ENCODE measurements at regions not wholly inside any gene's neighbourhood (a gene's known extent, or its start where the extent isn't known, plus 50 kb on each side); places are given as distances from the start of the nearest gene placed in this dataset.
"Not testable (repeated sequence)": the region's sequence is repeated elsewhere in the genome, so short reads cannot be mapped to it uniquely, and the experiment has no call there.

DNA sequence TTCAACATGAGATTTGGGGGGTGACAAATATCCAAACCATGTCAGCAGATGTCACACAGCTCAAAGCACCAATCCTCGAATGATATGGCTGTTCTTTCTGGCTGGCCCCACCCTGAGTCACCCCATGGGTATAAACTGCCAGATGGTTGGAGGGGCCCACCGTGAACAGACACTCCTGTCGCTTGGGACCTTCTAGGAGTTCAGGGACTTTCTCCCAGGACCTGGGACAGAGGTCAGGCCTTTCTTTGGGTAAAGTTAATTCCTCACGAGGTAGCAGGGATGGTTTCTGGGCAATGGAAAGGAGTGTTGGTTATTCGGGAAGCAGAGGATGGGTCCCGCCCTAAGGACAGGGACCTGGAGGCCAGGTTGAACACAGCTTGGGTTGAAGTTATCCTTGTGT is 262.0 kb downstream of the ACTR3B start:
- no peak for DNase-seq

DNA sequence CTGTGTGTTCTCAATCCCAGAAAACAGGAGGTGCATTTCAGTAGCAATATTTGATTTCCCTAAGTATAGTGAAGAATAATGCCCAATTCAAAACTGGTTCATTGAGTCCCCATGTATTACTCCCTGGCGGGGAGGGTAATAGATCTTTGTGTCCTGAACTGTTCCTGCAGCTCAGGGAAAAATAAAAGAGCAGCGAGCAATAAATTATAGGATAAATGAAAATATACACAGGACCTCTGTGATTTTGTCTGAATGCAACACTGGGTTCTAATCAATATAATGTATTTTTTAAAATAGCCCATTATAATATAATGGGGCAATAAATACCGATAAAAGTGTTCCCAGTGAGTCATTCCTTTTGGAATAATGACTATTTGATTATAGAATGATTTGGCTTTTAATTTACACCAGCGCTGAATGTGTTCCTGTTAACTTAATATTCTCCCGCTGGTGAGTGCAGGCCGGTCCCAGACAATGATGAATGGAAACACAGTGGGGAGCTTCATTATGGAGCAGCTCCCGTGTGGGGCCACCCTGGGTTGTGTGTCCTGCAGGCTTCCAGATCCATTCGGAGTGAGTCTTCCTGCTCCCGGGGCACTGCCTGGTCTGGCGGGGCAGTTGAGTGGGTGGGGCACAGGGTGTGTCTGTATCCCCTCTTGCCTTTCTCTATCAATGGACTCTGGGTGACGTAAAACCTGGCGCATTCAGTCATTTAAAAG is 263.1 kb downstream of the ACTR3B start:
- no peak for DNase-seq

DNA sequence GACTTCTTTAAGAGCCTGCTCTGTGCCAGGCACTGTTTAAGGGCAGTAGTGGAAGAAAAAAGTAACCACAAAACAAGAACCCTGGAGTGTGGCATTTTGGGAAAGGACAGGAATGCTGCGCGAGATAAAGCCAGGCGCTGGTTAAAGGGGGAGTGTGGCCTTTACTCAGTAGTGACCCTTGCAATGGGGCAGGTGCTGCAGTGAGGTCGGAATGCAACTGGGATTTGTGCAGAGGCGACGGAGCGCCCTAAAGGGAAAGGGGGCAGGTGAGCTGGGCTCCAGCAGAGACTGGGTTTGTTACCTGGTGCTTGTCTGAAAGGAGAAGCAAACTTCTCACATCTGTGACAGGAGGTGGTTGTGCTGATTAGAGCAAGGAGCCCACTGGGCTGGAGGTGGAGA is 263.6 kb downstream of the ACTR3B start:
- no peak for DNase-seq

DNA sequence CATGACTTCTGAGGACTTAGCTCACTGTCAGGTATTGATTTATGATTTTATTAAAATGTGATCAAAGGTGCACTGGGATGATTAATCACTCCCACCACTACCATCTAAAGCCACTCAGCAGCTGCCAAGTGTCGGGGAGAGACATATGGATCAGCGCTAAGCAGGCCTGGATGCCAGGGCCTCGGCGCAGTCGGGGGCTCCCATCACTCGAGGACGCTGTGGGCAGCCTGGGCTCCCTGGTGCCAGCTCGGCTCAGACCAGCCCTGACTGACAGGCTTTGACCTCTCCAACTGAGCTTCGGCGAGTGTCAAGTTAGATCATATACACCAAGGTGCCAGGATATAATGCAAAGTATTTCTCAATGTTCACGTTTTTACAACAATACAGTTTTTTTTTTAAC is 267.7 kb downstream of the ACTR3B start:
- DNase-seq: no peak

DNA sequence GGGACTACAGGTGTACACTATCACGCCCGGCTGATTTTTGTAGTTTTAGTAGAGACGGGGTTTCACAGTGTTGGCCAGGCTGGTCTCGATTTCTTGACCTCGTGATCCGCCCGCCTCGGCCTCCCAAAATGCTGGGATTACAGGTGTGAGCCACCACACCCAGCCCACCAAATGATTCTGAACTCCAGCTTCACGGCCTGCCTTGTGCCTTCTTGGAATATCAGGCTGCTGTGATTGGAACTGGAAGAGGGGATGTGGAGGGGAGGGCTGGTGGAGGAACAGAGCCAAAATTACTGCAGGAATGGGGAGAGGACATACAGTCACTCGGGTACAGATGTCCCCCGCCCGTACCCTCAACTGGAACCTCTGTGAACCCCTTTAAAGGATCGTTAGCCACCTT is 268.4 kb downstream of the ACTR3B start:
- no peak for DNase-seq

DNA sequence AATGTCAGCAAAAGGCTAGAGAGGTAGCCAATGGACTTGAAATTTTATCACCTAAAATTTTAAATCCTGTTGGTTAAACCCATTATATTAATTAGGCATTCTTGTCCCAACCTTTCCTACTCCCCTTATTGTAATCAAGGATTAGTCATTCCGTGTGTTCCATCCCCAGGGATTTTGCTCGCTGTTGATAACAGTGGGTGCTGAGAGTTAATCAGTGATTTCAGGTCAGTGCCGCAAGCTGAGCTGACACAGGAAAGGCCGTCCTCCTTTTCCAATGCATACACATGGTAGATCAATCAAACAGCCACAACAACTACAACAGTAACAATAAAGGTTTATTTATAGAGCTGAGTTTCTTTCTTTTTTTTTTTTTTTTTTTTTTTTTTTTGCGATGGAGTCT is 271.4 kb downstream of the ACTR3B start:
- no peak for DNase-seq

DNA sequence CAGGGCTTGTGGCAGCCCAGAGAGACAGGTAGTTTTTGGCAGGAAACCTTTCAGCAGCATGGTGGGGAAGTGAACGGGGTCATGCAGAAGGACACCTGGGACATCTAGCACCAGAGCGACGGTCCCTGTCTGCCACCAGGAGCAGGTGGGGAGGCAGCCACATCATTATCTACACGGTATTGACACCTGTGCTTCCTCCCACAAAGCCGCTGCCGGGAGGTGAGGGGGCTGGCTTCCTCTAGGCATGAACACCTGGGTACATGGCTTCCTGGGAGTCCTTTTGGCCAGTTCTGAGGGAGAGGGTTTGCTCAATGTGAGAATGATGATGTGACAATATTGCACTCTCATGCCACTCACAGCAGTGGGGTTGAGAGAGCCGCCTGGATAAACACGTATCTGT is 275.2 kb downstream of the ACTR3B start:
- DNase-seq: no peak

DNA sequence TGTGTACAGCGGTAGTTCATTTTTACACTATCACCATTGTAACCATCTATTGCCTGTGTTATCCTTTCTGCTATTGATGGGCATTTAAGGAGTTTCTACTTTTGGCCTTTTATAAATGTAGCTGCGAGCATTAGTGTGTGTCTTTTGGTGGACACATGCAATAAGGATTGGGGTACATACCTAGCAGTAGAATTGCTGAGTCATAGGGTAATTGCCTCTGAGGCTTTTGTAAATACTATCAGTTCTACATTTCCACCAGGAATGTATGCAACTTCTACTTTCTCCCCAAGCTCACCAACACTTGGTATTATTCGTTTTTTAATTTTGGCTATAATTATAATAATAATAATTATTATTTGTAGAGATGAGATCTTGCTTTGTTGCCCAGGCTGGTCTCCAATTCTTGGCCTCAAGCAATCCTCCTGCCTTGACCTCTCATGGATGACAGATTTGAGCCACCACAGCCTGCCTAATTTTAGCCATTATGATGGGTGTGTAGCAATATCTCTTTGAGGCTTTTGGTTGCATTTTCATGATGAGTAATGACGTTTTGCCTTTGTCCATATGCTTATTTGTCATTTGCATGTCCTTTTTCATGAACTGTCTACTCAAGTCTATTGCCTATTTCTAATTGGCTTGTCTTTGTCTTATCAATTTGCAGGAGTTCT is 277.0 kb downstream of the ACTR3B start:
- no peak for DNase-seq

DNA sequence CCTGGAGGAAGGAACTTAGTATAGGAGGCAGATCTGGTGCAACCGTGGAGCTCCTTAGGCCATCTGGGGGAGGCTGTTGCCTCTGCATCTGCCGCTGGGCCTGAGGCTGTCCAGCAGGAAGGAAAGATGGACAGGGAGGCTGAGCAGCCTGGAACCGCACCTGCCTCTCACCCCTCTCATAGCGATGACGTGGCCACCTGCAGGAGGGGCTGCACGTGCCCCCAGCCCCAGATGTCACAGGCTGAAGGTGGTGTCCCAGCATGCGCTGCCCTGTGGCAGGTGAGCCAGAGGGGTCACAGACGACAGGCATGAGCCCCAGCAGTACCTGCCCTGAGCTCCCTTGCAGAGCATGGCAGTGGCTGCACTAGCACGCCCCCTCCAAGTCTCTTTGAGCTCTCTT is 283.9 kb downstream of the ACTR3B start:
- no peak for DNase-seq

DNA sequence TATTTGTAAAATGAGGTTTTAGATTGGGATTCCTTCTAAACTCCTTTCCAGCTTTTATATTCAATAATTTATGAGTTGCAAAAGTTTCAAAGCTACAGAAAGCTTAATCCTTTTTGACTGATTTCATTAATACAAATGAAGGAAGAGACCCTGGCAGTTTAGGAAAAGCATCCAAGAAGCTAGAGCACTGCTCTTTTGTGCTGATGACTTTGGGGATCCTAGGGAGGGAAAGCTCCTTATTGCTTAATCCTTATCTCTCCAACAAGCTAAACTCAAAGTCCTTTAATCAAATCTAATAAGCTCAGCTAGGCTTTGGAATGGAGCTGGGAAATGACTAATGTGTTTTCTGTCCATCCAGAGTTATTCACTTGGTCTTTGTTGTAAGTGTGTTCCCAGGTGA is 285.4 kb downstream of the ACTR3B start:
- DNase-seq: no peak

DNA sequence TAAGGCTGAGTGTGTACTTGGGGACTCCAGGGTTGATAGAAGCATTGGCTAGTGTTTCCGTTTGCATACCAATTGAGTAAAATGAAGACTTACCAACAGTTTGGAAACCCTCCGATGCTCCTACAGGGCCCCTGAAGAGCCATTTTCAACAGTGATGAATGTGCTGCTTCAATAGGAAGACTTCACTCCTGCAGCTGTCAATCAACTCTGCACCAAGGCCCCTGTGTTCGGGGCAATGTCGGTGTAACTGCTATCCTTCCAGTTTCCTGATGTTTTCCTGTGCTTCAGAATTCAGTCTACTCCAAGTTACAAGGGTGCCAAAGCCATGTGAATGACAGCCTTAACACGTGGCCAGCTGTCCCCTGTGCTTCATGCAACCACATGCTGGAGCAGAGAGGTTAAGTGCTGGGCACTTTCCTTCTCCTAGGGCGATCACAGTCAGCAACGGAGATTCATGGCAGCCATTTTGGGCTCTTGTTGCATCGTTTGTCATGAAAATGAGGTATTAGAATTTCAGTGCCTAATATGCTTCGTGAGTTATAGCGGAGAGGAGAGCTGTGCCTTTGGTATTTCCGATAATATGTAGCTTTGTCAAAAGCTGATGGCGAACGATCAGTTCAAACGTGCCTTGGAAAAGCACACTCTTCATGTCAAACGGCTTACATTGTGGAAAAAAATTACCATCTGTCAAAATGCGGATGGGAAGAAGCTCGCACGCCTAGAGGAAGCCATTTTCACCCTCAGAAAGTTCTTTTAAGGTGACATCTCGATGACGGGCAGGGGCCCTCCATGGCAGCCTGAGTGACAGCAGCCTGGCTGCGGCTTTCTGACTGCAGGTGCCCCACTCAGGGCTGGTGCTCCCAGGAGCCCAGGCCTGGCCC is 287.8 kb downstream of the ACTR3B start:
- no peak for DNase-seq

DNA sequence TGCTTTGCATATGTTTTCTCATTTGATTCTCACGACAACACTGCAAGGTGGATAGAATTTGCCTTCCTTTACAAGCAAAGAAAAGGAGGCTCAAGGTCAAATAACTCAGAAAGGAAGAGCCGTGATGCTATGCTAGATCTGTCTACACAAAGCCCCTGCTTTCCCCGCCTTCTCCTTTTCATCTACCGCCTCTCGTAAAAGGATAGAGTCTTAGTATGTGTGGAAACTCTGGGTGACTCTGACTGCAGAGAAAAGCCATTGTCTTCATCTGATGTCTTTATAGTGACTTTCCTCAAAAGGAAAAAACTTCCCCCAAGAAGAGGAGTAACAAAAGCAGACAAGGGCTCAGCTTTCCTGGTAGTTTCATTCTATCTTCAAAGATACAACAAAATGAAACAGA is 292.7 kb downstream of the ACTR3B start:
- DNase-seq: no peak

DNA sequence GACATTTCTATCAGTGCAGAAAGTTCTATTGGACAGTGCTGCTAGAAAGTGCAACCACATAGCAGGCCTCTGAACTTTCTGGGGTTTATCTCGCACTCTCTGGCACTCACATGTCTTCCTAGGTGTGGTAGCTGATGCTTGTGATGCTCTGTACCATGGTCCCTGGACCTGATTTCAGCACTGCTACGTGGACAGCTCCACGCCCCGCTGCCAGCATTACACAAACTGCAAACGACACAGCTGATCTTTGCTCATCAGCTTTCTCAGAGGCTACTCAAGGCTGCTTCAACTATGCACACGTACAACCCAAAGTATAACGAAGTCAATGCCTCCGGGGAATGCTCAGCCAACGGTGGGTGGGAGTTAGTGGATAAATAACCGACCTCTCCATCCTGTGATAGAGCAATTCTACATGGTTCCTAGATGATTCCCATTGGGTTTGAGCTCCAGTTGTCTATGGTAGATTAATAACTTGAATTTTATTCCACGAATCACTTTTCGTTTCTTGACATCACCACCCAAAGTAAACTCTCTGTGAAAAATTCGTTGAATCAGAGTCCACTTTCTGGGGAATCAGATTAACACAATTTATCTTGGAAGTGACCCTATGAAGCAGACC is 302.5 kb downstream of the ACTR3B start:
- DNase-seq: no peak

DNA sequence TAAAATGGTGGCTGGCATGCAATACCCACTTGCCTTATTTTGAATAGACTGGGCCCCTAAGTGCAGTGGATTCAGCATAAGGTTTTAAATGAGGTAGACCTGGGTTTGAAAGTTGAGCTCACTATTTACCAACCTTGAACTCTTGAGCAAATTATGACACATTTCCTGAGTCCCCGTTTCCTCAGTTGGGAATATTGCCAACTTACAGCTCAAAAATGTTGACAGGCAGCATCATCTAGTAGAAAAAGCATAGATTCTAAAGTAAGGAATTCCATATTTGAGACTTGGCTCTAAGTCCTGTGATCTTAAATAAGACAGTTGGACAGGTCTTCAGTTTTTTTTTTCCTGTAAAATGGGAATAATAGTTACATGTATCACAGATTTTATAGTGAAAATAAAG is 305.5 kb downstream of the ACTR3B start:
- no peak for DNase-seq

DNA sequence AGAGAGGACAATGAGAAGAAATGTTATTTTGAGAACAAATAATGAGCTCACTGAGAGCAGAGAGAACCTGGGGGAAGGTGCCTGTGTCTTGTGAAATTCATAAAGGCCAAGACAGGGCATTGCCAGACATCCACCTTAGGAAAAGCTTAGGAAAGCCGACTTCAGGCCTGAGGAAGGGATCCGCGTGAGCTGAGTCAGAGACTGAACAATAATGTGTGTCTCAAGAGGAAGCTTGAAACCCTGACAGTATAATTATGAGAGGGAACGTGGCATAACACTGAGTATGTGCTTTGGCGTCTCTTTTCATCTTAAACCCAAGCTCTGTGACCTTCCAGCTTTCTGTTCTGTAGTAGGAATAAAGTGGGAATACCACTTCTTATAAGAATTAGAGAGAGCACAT is 307.2 kb downstream of the ACTR3B start:
- no peak for DNase-seq

DNA sequence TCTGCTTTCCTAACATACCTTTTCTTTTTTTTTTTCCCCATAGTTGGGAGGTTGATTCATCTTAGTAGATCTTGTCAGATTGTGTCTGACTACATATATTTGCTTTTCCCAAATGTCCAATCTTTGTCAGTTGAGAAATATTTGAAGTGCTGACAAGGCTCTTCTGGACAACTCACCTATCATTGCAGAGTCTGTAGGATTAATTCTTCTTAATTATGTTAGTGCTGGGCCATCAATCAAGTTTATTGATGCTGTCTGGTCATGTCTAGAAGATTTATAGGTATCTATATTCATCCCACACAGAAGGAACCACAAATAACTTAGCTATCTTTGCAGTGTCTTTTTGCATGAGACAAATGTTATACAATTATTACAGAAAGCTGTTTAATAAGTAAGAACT is 310.6 kb downstream of the ACTR3B start:
- no peak for DNase-seq

DNA sequence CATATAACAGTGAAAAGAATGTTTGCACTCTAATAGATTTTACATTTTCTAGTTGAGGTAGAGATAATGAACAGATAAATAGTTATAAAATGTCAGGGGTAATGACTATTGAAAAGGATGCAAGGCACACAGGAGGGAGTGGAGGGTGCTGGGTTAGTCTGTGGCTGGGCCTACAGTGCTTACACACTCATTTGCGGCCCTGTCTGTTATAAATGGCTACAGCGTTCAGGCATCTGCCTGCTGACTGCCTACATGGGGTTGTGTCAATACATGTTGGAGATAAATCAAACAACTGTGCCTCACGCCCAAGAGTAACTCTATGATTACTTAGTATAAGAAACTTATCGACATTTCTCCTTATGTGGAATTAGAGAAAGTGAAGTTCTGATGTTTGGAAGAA is 313.3 kb downstream of the ACTR3B start:
- DNase-seq: peak; percentile 77

DNA sequence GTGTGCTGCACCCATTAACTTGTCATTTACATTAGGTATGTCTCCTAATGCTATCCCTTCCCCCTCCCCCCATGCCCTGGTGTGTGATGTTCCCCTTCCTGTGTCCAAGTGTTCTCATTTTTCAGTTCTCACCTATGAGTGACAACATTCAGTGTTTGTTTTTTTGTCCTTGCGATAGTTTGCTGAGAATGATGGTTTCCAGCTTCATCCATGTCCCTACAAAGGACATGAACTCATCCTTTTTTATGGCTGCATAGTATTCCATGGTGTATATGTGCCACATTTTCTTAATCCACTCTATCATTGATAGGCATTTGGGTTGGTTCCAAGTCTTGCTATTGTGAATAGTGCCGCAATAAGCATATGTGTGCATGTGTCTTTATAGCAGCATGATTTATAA is 316.7 kb downstream of the ACTR3B start:
- not testable (repeated sequence) for DNase-seq

DNA sequence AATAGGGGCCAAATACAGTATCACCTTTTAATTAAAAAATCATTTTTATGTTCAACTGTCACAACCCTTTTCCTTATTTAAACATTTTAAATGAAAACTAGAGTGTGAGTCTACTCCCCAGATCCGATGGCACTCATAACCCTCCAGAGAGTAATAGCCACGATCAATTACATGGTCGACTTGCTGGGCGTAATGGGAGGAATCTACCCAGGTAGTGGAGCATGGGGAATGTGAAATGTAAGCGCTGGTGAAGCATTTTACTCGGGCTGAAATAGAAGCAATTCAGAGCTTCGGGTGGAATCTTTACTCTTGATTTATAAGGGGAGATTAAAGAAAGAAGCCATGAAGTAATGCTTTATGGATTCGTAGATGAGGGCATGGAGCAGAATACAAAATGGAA is 321.9 kb downstream of the ACTR3B start:
- no peak for DNase-seq

DNA sequence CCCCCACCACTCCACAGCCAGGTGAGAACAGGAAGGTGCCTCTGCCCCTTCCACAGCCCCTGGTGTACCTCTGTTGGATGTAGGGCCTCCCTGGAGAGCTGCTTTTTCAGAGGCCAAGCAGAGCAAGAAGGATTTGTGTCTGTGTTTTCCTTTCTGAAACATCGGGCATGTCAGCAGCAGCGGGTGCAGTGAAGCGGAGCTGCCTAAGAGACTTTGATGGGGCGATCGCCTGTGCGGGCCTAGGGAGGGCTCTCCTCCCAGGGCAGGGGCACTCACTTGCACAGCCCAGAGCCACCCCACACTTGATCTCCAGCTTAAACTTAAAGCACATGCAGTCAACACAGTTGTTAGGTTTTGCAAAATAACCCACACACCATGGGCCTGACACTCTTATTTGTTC is 324.7 kb downstream of the ACTR3B start:
- no peak for DNase-seq

DNA sequence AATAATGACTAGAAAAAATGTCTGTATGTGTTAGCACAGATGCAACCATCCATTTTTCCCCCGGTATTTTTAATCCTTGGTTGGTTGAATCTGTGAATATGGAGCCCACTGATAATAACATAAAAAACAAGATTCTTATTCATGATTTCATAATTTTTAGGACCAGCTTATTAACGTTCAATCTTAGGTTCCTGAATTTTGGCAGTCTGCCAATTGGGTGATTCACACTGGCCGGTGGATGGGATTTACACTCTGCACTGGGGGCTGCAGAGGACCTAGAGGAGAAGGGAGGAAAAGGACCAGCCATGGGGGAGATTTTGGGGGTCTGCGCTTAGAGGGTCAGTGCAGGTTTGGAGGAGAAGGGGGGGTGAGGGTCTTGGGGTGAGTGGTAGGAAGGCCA is 327.9 kb downstream of the ACTR3B start:
- DNase-seq: peak; percentile 23

DNA sequence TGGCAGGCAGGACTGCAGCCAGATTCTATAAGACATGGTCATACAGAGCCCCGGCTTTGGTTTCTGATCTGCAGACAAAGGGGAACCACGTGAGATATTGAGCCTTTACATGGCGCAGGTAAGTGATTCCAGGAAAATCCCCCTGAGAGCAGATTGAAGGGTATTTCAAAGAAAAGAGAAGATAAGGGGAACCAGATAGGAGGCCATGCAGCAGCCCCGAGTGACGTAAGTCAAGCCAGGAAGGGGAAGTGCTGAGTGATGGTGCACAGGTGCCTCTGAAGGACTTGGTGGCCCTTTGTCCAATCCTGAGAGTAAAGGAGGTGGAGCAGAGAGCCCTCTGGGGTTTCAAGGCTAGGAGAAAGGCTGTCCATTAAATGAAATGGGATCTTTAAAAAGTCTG is 329.0 kb downstream of the ACTR3B start:
- DNase-seq: no peak

DNA sequence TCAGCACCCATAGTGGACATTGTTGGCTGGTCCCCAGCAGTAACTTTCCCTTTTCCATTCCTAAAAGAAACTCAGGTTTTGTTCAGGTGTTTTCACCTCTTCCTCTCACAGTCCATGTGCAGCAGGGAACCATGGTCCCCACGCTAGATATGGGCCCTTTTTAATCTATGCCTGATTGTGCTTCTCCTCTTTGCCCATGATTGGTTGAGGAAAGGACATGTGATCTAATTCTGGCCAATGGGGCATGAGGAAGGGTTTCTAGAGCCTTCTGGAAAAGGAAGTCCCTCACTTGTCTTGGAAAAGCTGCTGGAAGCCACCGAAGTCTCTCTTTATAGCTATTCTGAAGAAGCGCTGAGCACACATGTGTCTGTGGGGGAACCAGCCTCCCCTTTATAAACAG is 330.7 kb downstream of the ACTR3B start:
- no peak for DNase-seq

DNA sequence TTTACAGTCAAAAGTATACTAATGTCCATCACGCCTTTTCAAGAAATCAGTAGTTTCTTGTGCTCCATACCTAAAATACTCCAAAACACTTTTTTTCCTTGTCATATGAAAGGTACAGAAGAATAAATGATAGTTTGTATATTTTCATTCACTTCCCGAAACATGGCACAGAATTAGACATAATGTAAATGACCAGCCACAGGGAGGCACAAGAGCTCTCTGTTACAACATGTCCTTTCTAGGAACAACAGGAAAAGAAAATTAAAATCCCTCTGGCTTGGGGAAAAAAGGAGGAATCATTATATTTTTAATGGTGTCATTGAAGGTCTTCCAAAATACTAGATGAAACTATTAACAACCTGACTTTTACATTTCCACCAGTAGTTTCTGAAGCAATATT is 331.2 kb downstream of the ACTR3B start:
- DNase-seq: peak; percentile 14

Data from NCI-H1105 treated with DMSO at 0.1 percent for 48 hours (cell line).